Gastrocnemius medialis (tissue), 4 donors: ENCODE measurements at regions not wholly inside any gene's neighbourhood (a gene's known extent, or its start where the extent isn't known, plus 50 kb on each side); places are given as distances from the start of the nearest gene placed in this dataset.

Experiments
- ATAC-seq, 2 donors: fragments of 150-250 bp; one replicate each; pipeline ENCODE4 v1.9.1; 2016
- DNase-seq, 2 donors: peaks; one replicate each; pipeline ENCODE4 v3.0.0-alpha.2; 2019
- H3K27ac ChIP-seq, 4 donors: fragments of 200-600 bp; sonication (generic); 1 replicate in 1 of 4; 2 replicates in 3 of 4; pipeline ENCODE4 v1.5.1; 2016 to 2018; ENCODE audit warnings: mild to moderate bottlenecking in 2 of 4, moderate library complexity in 1 of 4
- H3K27me3 ChIP-seq, 3 donors: fragments of 200-600 bp; sonication (generic) in 2 of 3; 1 replicate in 1 of 3; 2 replicates in 2 of 3; pipeline versions ENCODE4 v1.5.1 to v1.6.0; 2016 to 2019; ENCODE audit warnings: mild to moderate bottlenecking in 1 of 3, moderate library complexity in 1 of 3
- H3K36me3 ChIP-seq, 2 donors: fragments of 200-600 bp; sonication (generic) in 1 of 2; one replicate each; pipeline ENCODE4 v1.5.1; 2017 to 2018
- H3K4me1 ChIP-seq, 2 donors: fragments of 200-600 bp; sonication (generic) in 1 of 2; one replicate each; pipeline ENCODE4 v1.5.1; 2016 to 2017; ENCODE audit warnings: mild to moderate bottlenecking in 2 of 2
- H3K4me3 ChIP-seq, 4 donors: fragments of 200-600 bp; sonication (generic) in 3 of 4; 1 replicate in 1 of 4; 2 replicates in 3 of 4; pipeline ENCODE4 v1.5.1; 2016 to 2019; ENCODE audit warnings: mild to moderate bottlenecking in 2 of 4
- H3K9me3 ChIP-seq, 3 donors: fragments of 200-600 bp; sonication (generic) in 2 of 3; 1 replicate in 1 of 3; 2 replicates in 2 of 3; pipeline ENCODE4 v1.5.1; 2016 to 2019
- CTCF ChIP-seq, 5 experiments: fragments of 450-650 bp in 3 of 5; fragments of 200-600 bp in 2 of 5; sonication (generic) in 2 of 5; IDR thresholded peaks in 4 of 5; conservative IDR thresholded peaks in 1 of 5; 1 replicate in 4 of 5; 2 replicates in 1 of 5; pipeline ENCODE4 v1.5.1; 2016 to 2019; ENCODE audit warnings: antibody characterized with exemption in 5 of 5, mild to moderate bottlenecking in 3 of 5, moderate library complexity in 3 of 5
- POLR2A ChIP-seq, 2 donors: fragments of 450-650 bp; IDR thresholded peaks; one replicate each; pipeline ENCODE4 v1.6.1; 2017; ENCODE audit warnings: antibody characterized with exemption in 2 of 2, mild to moderate bottlenecking in 2 of 2, moderate library complexity in 2 of 2
- in situ Hi-C, 4 donors: fragments of 200-750 bp; cut with MboI; loops; one replicate each; pipeline versions ENCODE4 v1.15.0 to v1.8.0; 2017; ENCODE audit warnings: low sequenced_read_pairs in 4 of 4
- intact Hi-C: fragments of 100-400 bp; cut with DNase I; formaldehyde crosslinking; loops from one replicate; pipeline ENCODE4 v1.15.1; 2023; ENCODE audit warnings: low total_unique reads

- Histone ChIP-seq H3K4me3 (no peak overlapping the region), H3K27ac (no peak overlapping the region), H3K27me3 (no peaks in the 10 kb centered on the region), H3K36me3 (no peaks in the 10 kb centered on the region), H3K4me1 (no peaks in the 10 kb centered on the region), H3K9me3 (no peaks in the 10 kb centered on the region)
- ATAC-seq: no peak
- intact Hi-C loops (no loop called here), in situ Hi-C loops (no loop called here)
- no peak for DNase-seq
- TF ChIP-seq POLR2A (IDR thresholded peaks at IDR 0.05): no peak
- no peak for TF ChIP-seq CTCF (IDR thresholded peaks at IDR 0.05 in 4 of 5, conservative IDR thresholded peaks at IDR 0.05 in 1 of 5)
Measured at GRCh38 chr4:29199485-29199884, 1520.7 kb upstream of the PCDH7 start.

- Histone ChIP-seq H3K4me3 (no peak overlapping the region), H3K9me3 (peaks cover 0 to 4% (median 0%) of the 10 kb centered on the region in 3 donors), H3K27ac (no peak overlapping the region), H3K27me3 (no peaks in the 10 kb centered on the region), H3K36me3 (no peaks in the 10 kb centered on the region), H3K4me1 (no peaks in the 10 kb centered on the region)
- TF ChIP-seq CTCF (IDR thresholded peaks at IDR 0.05 in 4 of 5, conservative IDR thresholded peaks at IDR 0.05 in 1 of 5) (no peak), POLR2A (IDR thresholded peaks at IDR 0.05) (no peak)
- ATAC-seq: no peak
- no peak for DNase-seq
- in situ Hi-C loops: no loop called here
- intact Hi-C loops: no loop called here
Measured at GRCh38 chr4:29213020-29213419, 1507.1 kb upstream of the PCDH7 start.

DNA sequence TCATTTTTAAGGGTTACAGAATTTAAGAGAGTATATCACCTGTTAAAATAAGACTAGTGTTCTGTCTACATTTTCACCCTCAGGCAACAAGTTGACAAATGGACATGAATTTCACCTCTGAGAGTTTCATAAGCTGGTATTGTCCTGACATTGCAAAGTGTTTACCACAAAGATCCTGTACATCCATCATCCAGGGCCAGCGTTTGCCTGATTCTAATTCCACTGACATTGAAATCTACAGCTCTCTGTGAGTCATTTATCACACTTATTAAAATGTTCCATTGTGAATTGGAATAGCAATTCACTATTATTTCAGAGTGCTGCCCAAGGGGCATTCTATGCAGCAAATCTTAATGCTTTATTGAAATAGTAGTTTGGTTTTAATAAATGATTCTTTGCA, 1499.4 kb upstream of the PCDH7 start:
- intact Hi-C loops (no loop called here), in situ Hi-C loops (no loop called here)
- H3K4me1 ChIP-seq: no peaks in the 10 kb centered on the region
- H3K36me3 ChIP-seq: no peaks in the 10 kb centered on the region
- TF ChIP-seq POLR2A (IDR thresholded peaks at IDR 0.05): no peak
- no peak for TF ChIP-seq CTCF (IDR thresholded peaks at IDR 0.05 in 4 of 5, conservative IDR thresholded peaks at IDR 0.05 in 1 of 5)
- no peak for ATAC-seq
- H3K9me3 ChIP-seq: peaks cover 0 to 4% (median 0%) of the 10 kb centered on the region in 3 donors
- H3K4me3 ChIP-seq: no peak overlapping the region
- H3K27me3 ChIP-seq: no peaks in the 10 kb centered on the region
- DNase-seq: no peak
- H3K27ac ChIP-seq: no peak overlapping the region

DNA sequence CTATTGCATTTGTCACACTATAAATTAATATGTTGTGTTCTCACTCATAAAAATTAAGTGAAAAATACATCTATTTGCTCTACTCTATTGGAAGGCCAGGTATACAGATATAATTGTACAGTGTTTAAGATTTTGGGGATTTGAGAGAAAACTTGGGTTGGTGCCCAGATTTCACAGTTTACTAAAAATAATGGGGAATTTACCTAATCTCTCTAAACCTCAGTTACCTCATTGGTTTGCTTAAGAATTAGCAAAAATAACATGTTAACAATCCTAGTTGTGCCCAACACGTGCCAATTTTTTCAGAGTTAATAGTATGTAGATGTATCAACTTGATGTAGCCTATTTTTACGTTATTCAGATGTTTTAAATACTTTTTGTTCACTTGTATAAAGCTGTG, 1495.3 kb upstream of the PCDH7 start:
- DNase-seq (no peak), ATAC-seq (no peak)
- intact Hi-C loops (no loop called here), in situ Hi-C loops (no loop called here)
- Histone ChIP-seq H3K4me3 (no peak overlapping the region), H3K9me3 (no peaks in the 10 kb centered on the region), H3K27ac (no peak overlapping the region), H3K4me1 (no peaks in the 10 kb centered on the region), H3K36me3 (no peaks in the 10 kb centered on the region), H3K27me3 (no peaks in the 10 kb centered on the region)
- TF ChIP-seq CTCF (IDR thresholded peaks at IDR 0.05 in 4 of 5, conservative IDR thresholded peaks at IDR 0.05 in 1 of 5): no peak

GRCh38 chr4:29240641-29241040, 1479.5 kb upstream of the PCDH7 start:
- no peak for ATAC-seq
- Histone ChIP-seq H3K9me3 (no peaks in the 10 kb centered on the region), H3K4me3 (no peak overlapping the region), H3K27me3 (no peaks in the 10 kb centered on the region), H3K4me1 (no peaks in the 10 kb centered on the region), H3K27ac (no peak overlapping the region), H3K36me3 (no peaks in the 10 kb centered on the region)
- DNase-seq: no peak
- TF ChIP-seq CTCF (IDR thresholded peaks at IDR 0.05 in 4 of 5, conservative IDR thresholded peaks at IDR 0.05 in 1 of 5): no peak
- no peak for TF ChIP-seq POLR2A (IDR thresholded peaks at IDR 0.05)
- in situ Hi-C loops: no loop called here
- intact Hi-C loops: no loop called here
